IMR-90 (cell line): ENCODE measurements at regions not wholly inside any gene's neighbourhood (a gene's known extent, or its start where the extent isn't known, plus 50 kb on each side); places are given as distances from the start of the nearest gene placed in this dataset.

Experiments used
- ATAC-seq: fragments of 200-7000 bp; cut with Tn5 transposase; 2 replicates; pipeline ENCODE4 v1.9.1; 2020; ENCODE audit warnings: low read depth, mild to moderate bottlenecking, moderate library complexity
- BruUV-seq: library from RNA; stranded (reverse); fragments of 400-500 nt; replicated peaks from 2 replicates; lab custom pipeline; 2021; lab: Mats Ljungman, UMichigan
- CTCF ChIA-PET: fragments of 300-600 bp; formaldehyde crosslinking; extraction: SDS; loops from one replicate; lab custom pipeline; 2021; ENCODE audit warnings: antibody characterized with exemption; lab: Yijun Ruan, JAX
- POLR2A ChIA-PET: fragments of 300-600 bp; sonication (Branson Sonifier 250); formaldehyde crosslinking; loops from one replicate; lab custom pipeline; 2022; ENCODE audit warnings: antibody characterized with exemption; ENCODE audit not compliant: unreplicated experiment; lab: Charles Lee
- DNase-seq: peaks from one replicate; pipeline ENCODE4 v3.0.0; 2013
- H2AFZ ChIP-seq: replicated peaks from 2 replicates; pipeline ENCODE3; 2013; ENCODE audit warnings: low read length, mild to moderate bottlenecking; ENCODE audit not compliant: poor library complexity
- H2AK5ac ChIP-seq: 2 replicates; pipeline ENCODE4 v1.6.1; 2013; ENCODE audit warnings: low read depth, low read length, inconsistent platforms
- H2AK9ac ChIP-seq: replicated peaks from 2 replicates; pipeline ENCODE3; 2013; ENCODE audit warnings: mild to moderate bottlenecking, low read depth, low read length, moderate library complexity; ENCODE audit not compliant: poor library complexity
- H2BK120ac ChIP-seq: 2 replicates; pipeline ENCODE4 v1.6.1; 2013; ENCODE audit warnings: low read depth, low read length, inconsistent platforms
- H2BK15ac ChIP-seq: 3 replicates; pipeline ENCODE4 v1.6.1; 2013; ENCODE audit warnings: low read depth, low read length, inconsistent platforms
- H2BK20ac ChIP-seq: 2 replicates; pipeline ENCODE4 v1.6.1; 2013; ENCODE audit warnings: low read depth, mild to moderate bottlenecking, inconsistent platforms, low read length, moderate library complexity
- H2BK5ac ChIP-seq: 2 replicates; pipeline ENCODE4 v1.6.1; 2013; ENCODE audit warnings: mild to moderate bottlenecking, low read depth, low read length, inconsistent platforms; ENCODE audit not compliant: poor library complexity, severe bottlenecking
- H3K14ac ChIP-seq: replicated peaks from 2 replicates; pipeline ENCODE4 v1.6.1; 2013; ENCODE audit warnings: low read depth, low read length, inconsistent platforms
- H3K18ac ChIP-seq: 2 replicates; pipeline ENCODE4 v1.6.1; 2013; ENCODE audit warnings: low read depth, low read length, control low read depth
- H3K23ac ChIP-seq: 2 replicates; pipeline ENCODE4 v1.6.1; 2013; ENCODE audit warnings: low read depth, low read length, inconsistent platforms
- H3K27ac ChIP-seq: 2 replicates; pipeline ENCODE4 v1.5.1; 2013; ENCODE audit warnings: mild to moderate bottlenecking, control low read depth, low read length; ENCODE audit not compliant: insufficient read depth
- H3K27me3 ChIP-seq: 2 replicates; pipeline ENCODE4 v1.6.1; 2013; ENCODE audit warnings: low read length; ENCODE audit not compliant: control insufficient read depth, insufficient read depth
- H3K36me3 ChIP-seq: 2 replicates; pipeline ENCODE4 v1.6.1; 2013; ENCODE audit warnings: low read length, mixed read lengths; ENCODE audit not compliant: control insufficient read depth, insufficient read depth
- H3K4ac ChIP-seq: 2 replicates; pipeline ENCODE4 v1.6.1; 2013; ENCODE audit warnings: low read depth, low read length, inconsistent platforms
- H3K4me1 ChIP-seq: 2 replicates; pipeline ENCODE4 v1.6.1; 2013; ENCODE audit warnings: low read length, mixed read lengths; ENCODE audit not compliant: control insufficient read depth, insufficient read depth
- H3K4me2 ChIP-seq: 2 replicates; pipeline ENCODE4 v1.6.1; 2013; ENCODE audit warnings: low read depth, mild to moderate bottlenecking, control low read depth, low read length, moderate library complexity
- H3K4me3 ChIP-seq: 2 replicates; pipeline ENCODE4 v1.5.1; 2013; ENCODE audit warnings: low read depth, mild to moderate bottlenecking, control low read depth, low read length, moderate library complexity; ENCODE audit not compliant: insufficient read depth
- H3K56ac ChIP-seq: 2 replicates; pipeline ENCODE4 v1.6.1; 2013; ENCODE audit warnings: low read length, inconsistent platforms; ENCODE audit not compliant: insufficient read depth; ENCODE audit errors: extremely low read depth
- H3K79me1 ChIP-seq, 2 experiments: 2 replicates each; pipeline ENCODE4 v1.6.1; 2013; ENCODE audit warnings: low read length in 2 of 2, inconsistent platforms in 1 of 2, low read depth in 1 of 2
- H3K9ac ChIP-seq: 2 replicates; pipeline ENCODE4 v1.6.1; 2013; ENCODE audit warnings: low read depth, low read length, control low read depth
- H3K9me1 ChIP-seq: 2 replicates; pipeline ENCODE4 v1.6.1; 2013; ENCODE audit warnings: low read length, inconsistent platforms; ENCODE audit not compliant: insufficient read depth
- H3K9me3 ChIP-seq: 2 replicates; pipeline ENCODE4 v1.6.1; 2013; ENCODE audit warnings: low read length; ENCODE audit not compliant: control insufficient read depth, insufficient read depth
- H4K20me1 ChIP-seq: 2 replicates; pipeline ENCODE4 v1.6.1; 2013; ENCODE audit warnings: low read length, inconsistent platforms; ENCODE audit not compliant: insufficient read depth
- H4K5ac ChIP-seq: 2 replicates; pipeline ENCODE4 v1.6.1; 2013; ENCODE audit warnings: mild to moderate bottlenecking, low read depth, low read length, control low read depth
- H4K8ac ChIP-seq, 2 experiments: 2 replicates each; pipeline ENCODE4 v1.6.1; 2013; ENCODE audit warnings: low read depth in 2 of 2, low read length in 2 of 2, control low read depth in 1 of 2, inconsistent platforms in 1 of 2
- H4K91ac ChIP-seq: 2 replicates; pipeline ENCODE4 v1.6.1; 2013; ENCODE audit warnings: low read depth, low read length, inconsistent platforms; ENCODE audit not compliant: insufficient read depth
- CHD1 ChIP-seq: IDR thresholded peaks from 2 replicates; pipeline ENCODE4 v1.6.1; 2012; ENCODE audit warnings: low read depth, low read length, improper control_type of control experiment
- MAFK ChIP-seq: IDR thresholded peaks from 2 replicates; pipeline ENCODE4 v1.6.1; 2012; ENCODE audit warnings: low read depth, low read length, improper control_type of control experiment
- MAZ ChIP-seq: IDR thresholded peaks from 2 replicates; pipeline ENCODE4 v1.6.1; 2012; ENCODE audit warnings: low read depth, mild to moderate bottlenecking, low read length, improper control_type of control experiment, moderate library complexity, borderline replicate concordance
- MXI1 ChIP-seq: IDR thresholded peaks from 2 replicates; pipeline ENCODE4 v1.6.1; 2012; ENCODE audit warnings: low read depth, mild to moderate bottlenecking, low read length, moderate library complexity, borderline replicate concordance
- NFE2L2 ChIP-seq: fragments of 150-350 bp; IDR thresholded peaks from 2 replicates; pipeline ENCODE4 v1.6.1; 2016; ENCODE audit warnings: low read depth, mild to moderate bottlenecking, low read length
- RFX5 ChIP-seq: IDR thresholded peaks from 2 replicates; pipeline ENCODE4 v1.8.0; 2012; ENCODE audit warnings: low read depth, mild to moderate bottlenecking, low read length, moderate library complexity
- WGBS, 2 experiments: methylation state at CpG; one replicate each; pipeline versions ENCODE4 v1.1.5 to v1.1.7; 2013; ENCODE audit warnings: missing lambda C conversion rate in 2 of 2; ENCODE audit not compliant: insufficient read length in 1 of 2; ENCODE audit errors: extremely low coverage in 2 of 2; 5-methylcytosine and 5-hydroxymethylcytosine counted together
- dilution Hi-C: fragments of 300-500 bp; cut with HindIII; formaldehyde crosslinking; loops from one replicate; pipeline ENCODE4 v1.14.3; 2018; ENCODE audit warnings: low sequenced_read_pairs; ENCODE audit not compliant: unreplicated experiment
- in situ Hi-C: fragments of 300-500 bp; cut with MboI; formaldehyde crosslinking; loops from 3 replicates; pipeline ENCODE4 v1.14.3; 2019; ENCODE audit warnings: low sequenced_read_pairs, inconsistent platforms, mixed read lengths
- intact Hi-C: fragments of 100-400 bp; cut with micrococcal nuclease; formaldehyde crosslinking; loops from 2 replicates; pipeline ENCODE4 v1.10.0; 2022
- TF ChIP-seq, protein P1 (sequence below): fragments of 150-350 bp; IDR thresholded peaks from 2 replicates; pipeline ENCODE4 v1.6.1; 2016; ENCODE audit warnings: low read depth, mild to moderate bottlenecking, low read length, moderate library complexity, borderline replicate concordance

DNA sequence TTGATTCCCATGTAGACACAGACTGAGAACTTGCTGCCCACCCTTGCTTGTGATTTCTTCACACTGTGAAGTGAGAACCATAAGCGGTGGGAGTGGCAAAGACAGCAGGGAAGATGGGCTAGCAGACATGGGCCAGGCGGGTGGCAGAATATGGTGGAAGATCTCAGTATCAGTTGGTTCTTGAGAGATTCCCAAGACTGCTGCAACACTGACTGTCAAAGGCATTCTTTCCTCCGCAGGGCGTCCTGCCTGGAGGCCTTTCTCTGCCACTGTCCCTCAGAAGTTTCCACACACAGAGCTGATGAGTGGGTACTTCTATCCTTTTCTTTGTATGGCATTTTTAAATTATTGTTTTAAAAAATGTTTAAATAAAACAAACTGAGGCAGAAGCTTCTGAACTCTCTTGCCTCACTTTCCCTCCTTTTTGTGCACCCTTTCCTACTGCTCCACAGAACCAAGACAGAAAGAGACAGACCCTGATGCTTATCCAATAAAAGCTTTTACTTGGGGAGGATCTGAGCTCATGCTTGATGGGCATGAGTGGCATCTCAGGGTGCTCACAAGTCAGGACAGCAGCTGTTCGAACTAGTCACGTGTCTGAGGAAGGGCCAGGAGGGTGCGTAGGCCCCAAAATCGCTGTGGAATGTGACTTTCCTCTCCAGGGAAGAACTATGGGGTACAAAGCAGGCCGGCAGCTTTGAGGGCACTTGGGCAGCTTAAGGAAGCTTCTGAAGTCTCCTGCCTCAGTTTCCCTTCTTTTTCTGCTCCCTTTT lies 104.7 kb upstream of the PCGF5 start:
- Histone ChIP-seq H2BK15ac (no peak overlapping the region), H3K4me1 (no peaks in the 10 kb centered on the region), H3K23ac (no peak overlapping the region), H4K8ac (no peak overlapping the region), H3K18ac (no peak overlapping the region), H2AFZ (no peak overlapping the region), H3K36me3 (no peaks in the 10 kb centered on the region), H3K4ac (no peak overlapping the region), H4K20me1 (no peaks in the 10 kb centered on the region), H2BK20ac (no peak overlapping the region), H4K5ac (no peak overlapping the region), H3K9me1 (no peaks in the 10 kb centered on the region), H2BK5ac (no peak overlapping the region), H3K4me2 (no peak overlapping the region), H2AK5ac (no peak overlapping the region), H3K4me3 (no peak overlapping the region), H3K9me3 (no peaks in the 10 kb centered on the region), H3K56ac (no peak overlapping the region), H2BK120ac (no peak overlapping the region), H3K27me3 (peaks cover 13% of the 10 kb centered on the region), H3K14ac (no peak overlapping the region), H3K9ac (no peak overlapping the region), H4K91ac (no peak overlapping the region), H2AK9ac (no peak overlapping the region), H3K79me1 (no peaks in the 10 kb centered on the region), H3K27ac (no peak overlapping the region)
- intact Hi-C loops (no loop called here), in situ Hi-C loops (no loop called here), dilution Hi-C loops (no loop called here)
- DNase-seq (no peak), ATAC-seq (no peak)
- TF ChIP-seq, protein P1, sequence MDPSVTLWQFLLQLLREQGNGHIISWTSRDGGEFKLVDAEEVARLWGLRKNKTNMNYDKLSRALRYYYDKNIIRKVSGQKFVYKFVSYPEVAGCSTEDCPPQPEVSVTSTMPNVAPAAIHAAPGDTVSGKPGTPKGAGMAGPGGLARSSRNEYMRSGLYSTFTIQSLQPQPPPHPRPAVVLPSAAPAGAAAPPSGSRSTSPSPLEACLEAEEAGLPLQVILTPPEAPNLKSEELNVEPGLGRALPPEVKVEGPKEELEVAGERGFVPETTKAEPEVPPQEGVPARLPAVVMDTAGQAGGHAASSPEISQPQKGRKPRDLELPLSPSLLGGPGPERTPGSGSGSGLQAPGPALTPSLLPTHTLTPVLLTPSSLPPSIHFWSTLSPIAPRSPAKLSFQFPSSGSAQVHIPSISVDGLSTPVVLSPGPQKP = no peak
- TF ChIP-seq CHD1 (no peak), MAFK (no peak), MXI1 (no peak), NFE2L2 (no peak), MAZ (no peak), RFX5 (no peak)
- POLR2A ChIA-PET = no interaction called here
- 71% methylated on average over 1 of the region's 9 CpGs; no CpG with 5 or more reads in 1 of the 2 experiments for WGBS, 2 experiments
- CTCF ChIA-PET = no interaction called here
- BruUV-seq = no TSS peak
